ENCODE measurements at regions not wholly inside any gene's neighbourhood (a gene's known extent, or its start where the extent isn't known, plus 50 kb on each side); places are given as distances from the start of the nearest gene placed in this dataset.
A peak's percentile ranks its signal among the peaks of the same experiment; 100 is the strongest.

DNA sequence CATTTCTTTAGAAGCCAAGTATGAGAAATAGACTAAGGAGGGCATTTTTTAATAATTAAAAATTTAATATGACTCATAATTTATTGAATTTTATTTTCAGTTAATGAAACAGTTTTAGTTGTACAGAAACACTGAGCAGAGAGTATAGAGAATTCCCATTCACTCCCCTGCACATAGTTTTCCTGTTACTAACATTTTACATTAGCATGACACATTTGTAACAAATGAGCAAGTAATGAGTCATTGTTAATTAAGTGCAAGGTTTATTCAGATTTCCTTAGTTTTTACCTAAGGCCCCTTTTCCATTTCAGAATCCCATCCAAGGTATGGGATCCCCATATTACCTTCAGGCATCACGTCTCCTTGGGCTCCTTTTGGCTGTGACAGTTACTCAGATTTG lies 271.5 kb upstream of the FZD8 start:
- peak overlapping the region; percentile 47 for H3K27ac ChIP-seq (ENCODE audit: low read depth, low read length)
- no peaks in the 10 kb centered on the region for H3K9me3 ChIP-seq (ENCODE audit: low read depth, low read length)
- no peak for DNase-seq (ENCODE audit: insufficient read length, low spot score, missing footprints)
- peaks cover 32% of the 10 kb centered on the region for H3K4me1 ChIP-seq (ENCODE audit: insufficient read depth, low read length)
- no peak overlapping the region for H2AFZ ChIP-seq (ENCODE audit: low read length)
- no peaks in the 10 kb centered on the region for H3K27me3 ChIP-seq (ENCODE audit: insufficient read depth, low read length)
- H3K4me3 ChIP-seq (ENCODE audit: insufficient read depth, low read length): no peak overlapping the region
- H3K36me3 ChIP-seq (ENCODE audit: insufficient read depth, low read length): no peaks in the 10 kb centered on the region
- peak overlapping the region; percentile 50 for H3K4me2 ChIP-seq (ENCODE audit: insufficient read depth, low read length)
- H4K20me1 ChIP-seq (ENCODE audit: insufficient read depth, low read length): no peaks in the 10 kb centered on the region
- no peaks in the 10 kb centered on the region for H3K79me2 ChIP-seq (ENCODE audit: insufficient read depth, low read length)
- TF ChIP-seq, protein P1, sequence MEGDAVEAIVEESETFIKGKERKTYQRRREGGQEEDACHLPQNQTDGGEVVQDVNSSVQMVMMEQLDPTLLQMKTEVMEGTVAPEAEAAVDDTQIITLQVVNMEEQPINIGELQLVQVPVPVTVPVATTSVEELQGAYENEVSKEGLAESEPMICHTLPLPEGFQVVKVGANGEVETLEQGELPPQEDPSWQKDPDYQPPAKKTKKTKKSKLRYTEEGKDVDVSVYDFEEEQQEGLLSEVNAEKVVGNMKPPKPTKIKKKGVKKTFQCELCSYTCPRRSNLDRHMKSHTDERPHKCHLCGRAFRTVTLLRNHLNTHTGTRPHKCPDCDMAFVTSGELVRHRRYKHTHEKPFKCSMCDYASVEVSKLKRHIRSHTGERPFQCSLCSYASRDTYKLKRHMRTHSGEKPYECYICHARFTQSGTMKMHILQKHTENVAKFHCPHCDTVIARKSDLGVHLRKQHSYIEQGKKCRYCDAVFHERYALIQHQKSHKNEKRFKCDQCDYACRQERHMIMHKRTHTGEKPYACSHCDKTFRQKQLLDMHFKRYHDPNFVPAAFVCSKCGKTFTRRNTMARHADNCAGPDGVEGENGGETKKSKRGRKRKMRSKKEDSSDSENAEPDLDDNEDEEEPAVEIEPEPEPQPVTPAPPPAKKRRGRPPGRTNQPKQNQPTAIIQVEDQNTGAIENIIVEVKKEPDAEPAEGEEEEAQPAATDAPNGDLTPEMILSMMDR (IDR thresholded peaks at IDR 0.05; ENCODE audit: extremely low read depth, low read depth, low read length): no peak

DNA sequence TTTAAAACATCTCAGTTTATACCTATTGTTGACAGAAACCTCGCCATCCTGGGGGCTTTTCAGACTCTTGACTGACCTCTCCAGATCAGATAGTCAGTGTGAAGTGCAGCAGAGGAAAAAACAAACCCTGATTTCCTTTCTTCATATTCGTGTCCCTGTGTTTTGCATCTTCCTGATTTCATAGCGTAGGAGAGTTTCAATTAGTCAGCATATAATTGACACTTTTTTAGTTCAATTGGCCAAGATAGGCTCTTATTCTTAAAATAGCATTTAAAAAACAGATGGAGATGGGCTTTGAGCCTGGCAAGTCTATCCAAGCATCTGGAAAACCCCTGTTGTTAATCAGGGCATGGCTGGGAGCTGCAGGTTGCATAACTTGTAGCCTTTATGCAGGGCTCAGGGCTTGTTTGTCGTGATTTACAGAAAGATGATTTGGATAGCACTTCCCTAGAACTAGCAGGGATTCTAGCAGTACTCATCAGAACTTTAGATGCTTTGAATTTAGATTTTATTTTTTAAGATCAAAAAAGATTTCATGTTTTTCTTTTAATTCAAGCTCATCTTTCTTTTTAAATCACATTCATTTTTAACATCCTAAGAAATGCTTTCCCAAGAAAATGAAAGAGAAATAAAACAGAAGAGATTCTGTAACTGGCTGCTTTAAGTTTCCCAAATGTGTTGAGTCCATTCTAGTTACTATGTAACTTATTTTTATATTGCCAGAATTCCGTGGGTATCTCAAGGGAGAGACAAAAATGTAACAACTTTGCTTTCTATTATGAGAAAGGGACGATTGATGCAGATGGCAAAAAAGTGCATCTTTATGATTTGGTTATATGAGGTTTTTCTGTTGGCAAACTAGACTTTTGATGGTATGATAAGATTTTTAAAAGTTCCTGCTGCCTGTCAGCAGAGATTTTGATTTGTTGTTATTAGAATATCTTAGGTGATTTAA lies 270.8 kb upstream of the FZD8 start:
- peak overlapping the region; percentile 47 for H3K27ac ChIP-seq (ENCODE audit: low read depth, low read length)
- no peak overlapping the region for H3K4me3 ChIP-seq (ENCODE audit: insufficient read depth, low read length)
- H3K4me2 ChIP-seq (ENCODE audit: insufficient read depth, low read length): peak overlapping the region; percentile 50
- H3K36me3 ChIP-seq (ENCODE audit: insufficient read depth, low read length): no peaks in the 10 kb centered on the region
- peak overlapping the region; percentile 22 for H2AFZ ChIP-seq (ENCODE audit: low read length)
- no peaks in the 10 kb centered on the region for H3K79me2 ChIP-seq (ENCODE audit: insufficient read depth, low read length)
- H4K20me1 ChIP-seq (ENCODE audit: insufficient read depth, low read length): no peaks in the 10 kb centered on the region
- no peaks in the 10 kb centered on the region for H3K9me3 ChIP-seq (ENCODE audit: low read depth, low read length)
- peaks cover 32% of the 10 kb centered on the region for H3K4me1 ChIP-seq (ENCODE audit: insufficient read depth, low read length)
- H3K27me3 ChIP-seq (ENCODE audit: insufficient read depth, low read length): no peaks in the 10 kb centered on the region
- no peak for DNase-seq (ENCODE audit: insufficient read length, low spot score, missing footprints)
- TF ChIP-seq, protein P1 (IDR thresholded peaks at IDR 0.05; ENCODE audit: extremely low read depth, low read depth, low read length): no peak

DNA sequence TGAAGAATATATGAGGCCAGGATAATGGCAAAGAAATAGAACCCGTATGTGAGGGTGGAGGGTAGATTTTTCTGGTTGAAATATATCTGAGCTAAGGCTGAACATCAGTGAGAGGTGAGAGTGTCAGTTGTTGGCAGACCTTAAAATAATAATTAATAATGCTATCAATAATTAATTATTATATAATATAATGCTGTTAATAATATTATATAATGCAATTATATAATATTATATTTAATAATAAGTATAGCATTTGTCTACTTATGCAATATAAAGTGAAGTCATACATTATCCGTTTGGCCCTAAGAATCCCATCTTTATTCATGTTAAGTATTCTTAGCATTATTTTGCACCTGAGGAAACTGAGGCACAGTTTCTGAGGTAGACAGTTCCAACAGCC lies 269.9 kb upstream of the FZD8 start:
- Histone ChIP-seq H3K27ac (ENCODE audit: low read depth, low read length) (no peak overlapping the region), H2AFZ (ENCODE audit: low read length) (no peak overlapping the region), H4K20me1 (ENCODE audit: insufficient read depth, low read length) (no peaks in the 10 kb centered on the region), H3K4me3 (ENCODE audit: insufficient read depth, low read length) (no peak overlapping the region), H3K36me3 (ENCODE audit: insufficient read depth, low read length) (no peaks in the 10 kb centered on the region), H3K4me2 (ENCODE audit: insufficient read depth, low read length) (peak overlapping the region; percentile 50), H3K79me2 (ENCODE audit: insufficient read depth, low read length) (no peaks in the 10 kb centered on the region), H3K9me3 (ENCODE audit: low read depth, low read length) (no peaks in the 10 kb centered on the region), H3K4me1 (ENCODE audit: insufficient read depth, low read length) (peaks cover 32% of the 10 kb centered on the region), H3K27me3 (ENCODE audit: insufficient read depth, low read length) (no peaks in the 10 kb centered on the region)
- TF ChIP-seq, protein P1 (IDR thresholded peaks at IDR 0.05; ENCODE audit: extremely low read depth, low read depth, low read length): no peak
- no peak for DNase-seq (ENCODE audit: insufficient read length, low spot score, missing footprints)

DNA sequence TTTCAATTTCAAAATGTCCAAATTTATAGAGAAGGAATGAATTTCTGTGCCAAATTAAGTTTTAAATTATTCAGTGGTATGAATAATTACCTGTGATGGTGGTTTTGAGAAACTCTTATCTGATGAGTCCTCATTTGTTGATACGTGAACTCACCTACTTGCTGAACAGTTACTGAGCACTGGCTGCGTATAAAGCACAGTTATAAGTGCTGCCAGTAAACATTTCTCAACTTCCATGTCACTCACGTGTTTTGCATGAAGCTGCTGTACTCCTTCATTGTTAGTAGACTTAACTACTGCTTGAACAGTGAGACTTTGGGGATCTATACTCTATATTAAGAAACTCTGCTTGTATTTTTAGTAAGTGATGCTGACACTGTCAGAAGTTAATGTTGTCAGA lies 269.1 kb upstream of the FZD8 start:
- Histone ChIP-seq H4K20me1 (ENCODE audit: insufficient read depth, low read length) (no peaks in the 10 kb centered on the region), H3K79me2 (ENCODE audit: insufficient read depth, low read length) (no peaks in the 10 kb centered on the region), H3K9me3 (ENCODE audit: low read depth, low read length) (no peaks in the 10 kb centered on the region), H2AFZ (ENCODE audit: low read length) (no peak overlapping the region), H3K4me3 (ENCODE audit: insufficient read depth, low read length) (no peak overlapping the region), H3K4me2 (ENCODE audit: insufficient read depth, low read length) (no peak overlapping the region), H3K27ac (ENCODE audit: low read depth, low read length) (no peak overlapping the region), H3K4me1 (ENCODE audit: insufficient read depth, low read length) (peaks cover 32% of the 10 kb centered on the region), H3K27me3 (ENCODE audit: insufficient read depth, low read length) (no peaks in the 10 kb centered on the region), H3K36me3 (ENCODE audit: insufficient read depth, low read length) (no peaks in the 10 kb centered on the region)
- TF ChIP-seq, protein P1 (IDR thresholded peaks at IDR 0.05; ENCODE audit: extremely low read depth, low read depth, low read length): no peak
- no peak for DNase-seq (ENCODE audit: insufficient read length, low spot score, missing footprints)

Measured in osteoblast (primary cell).